ENCODE measurements at regions not wholly inside any gene's neighbourhood (a gene's known extent, or its start where the extent isn't known, plus 50 kb on each side); places are given as distances from the start of the nearest gene placed in this dataset.
"Not testable (repeated sequence)": the region's sequence is repeated elsewhere in the genome, so short reads cannot be mapped to it uniquely, and the experiment has no call there.

DNA sequence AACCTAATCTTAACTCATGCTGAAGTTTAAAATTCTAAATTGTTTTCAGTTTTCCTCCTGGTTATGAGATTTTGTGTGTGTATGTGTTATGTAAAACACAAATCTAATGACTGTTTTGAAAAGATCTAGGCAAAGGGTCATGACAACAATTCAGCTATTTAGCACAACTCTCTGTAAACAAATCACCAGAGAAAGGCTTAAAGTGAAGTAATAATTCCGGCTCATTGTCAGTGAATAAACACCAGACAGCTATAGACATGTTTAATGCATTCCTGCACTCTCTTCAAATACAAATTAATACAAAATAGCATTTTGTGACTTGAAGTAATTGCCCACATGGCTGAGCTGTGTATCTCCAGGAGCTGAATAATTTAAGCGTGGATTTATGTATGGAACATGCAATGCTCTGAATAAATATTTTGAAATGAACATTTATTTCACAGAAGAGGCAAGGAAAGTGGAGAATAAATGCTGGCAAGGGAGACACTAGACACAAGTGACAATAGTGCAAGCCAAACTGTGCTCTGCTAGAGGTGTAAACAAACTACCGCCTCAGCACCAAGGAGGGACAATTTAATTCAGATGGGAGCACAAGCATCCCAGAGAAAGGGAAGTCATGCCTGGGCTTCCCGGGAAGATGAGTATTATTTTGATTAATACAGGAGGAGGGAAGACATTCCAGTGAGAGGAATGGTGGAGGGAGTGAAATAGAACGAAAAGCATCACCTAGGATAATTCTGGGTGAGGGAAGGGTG is 133.6 kb upstream of the XPO1 start:
- DNase-seq = no peak

DNA sequence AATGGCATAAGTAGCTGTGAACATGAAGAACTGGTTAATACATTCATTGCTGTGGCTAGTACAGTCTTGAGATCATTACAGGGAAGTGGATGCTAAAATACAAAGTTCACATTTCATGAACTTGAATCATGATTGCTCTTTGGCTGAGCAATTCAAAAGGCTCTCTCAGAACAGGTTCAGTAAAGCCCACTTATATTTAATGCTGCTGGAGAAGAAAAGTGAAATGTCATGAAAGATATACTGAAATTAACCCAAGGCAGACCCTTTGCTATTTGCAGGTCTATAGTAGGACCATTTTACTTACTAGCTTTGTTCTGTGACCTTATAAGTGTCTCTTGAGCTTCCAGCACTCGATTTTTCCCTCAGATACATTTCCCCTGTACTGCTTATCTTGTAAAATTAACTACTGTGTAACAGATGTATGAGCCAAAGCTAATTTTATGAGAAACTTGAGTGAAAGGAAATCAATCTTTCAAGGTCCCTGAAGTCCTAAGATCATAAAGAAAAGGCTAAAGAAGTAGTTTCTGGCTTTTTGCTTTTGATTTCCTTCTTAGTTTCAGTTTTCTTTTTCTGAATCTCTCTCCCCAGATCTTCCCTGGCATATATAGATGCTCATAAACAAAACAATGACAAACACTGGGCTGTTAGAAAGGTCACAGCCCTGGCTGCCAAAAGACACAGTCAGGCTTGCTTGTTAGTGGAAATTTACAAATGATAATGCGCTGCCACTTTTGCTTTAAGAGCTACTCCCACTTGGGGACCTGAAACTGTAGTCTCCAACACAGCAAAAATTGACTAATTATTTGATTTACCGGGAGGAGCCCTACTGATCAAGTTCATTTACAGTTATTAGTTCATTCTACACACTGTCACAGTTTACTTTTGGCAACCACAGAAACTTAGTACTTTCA is 132.7 kb upstream of the XPO1 start:
- no peak for DNase-seq

DNA sequence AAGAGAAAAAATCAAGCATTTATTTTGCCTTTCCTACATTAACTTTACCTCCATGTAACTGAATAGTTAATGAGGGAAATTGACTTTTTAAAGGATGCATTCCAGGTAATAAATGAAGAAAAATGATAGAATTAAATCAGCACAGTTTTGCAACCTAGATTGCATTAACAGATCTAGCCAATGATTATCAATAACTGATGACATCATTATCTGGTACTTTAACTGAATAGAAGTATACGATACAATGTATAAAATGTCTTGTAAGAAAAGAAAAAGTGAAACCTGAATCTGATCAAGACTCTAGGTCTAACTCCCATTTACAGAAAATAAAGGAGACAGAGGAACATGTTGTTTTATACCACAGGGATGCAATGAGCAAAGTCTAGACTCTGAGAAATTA is 126.0 kb upstream of the XPO1 start:
- DNase-seq = no peak

DNA sequence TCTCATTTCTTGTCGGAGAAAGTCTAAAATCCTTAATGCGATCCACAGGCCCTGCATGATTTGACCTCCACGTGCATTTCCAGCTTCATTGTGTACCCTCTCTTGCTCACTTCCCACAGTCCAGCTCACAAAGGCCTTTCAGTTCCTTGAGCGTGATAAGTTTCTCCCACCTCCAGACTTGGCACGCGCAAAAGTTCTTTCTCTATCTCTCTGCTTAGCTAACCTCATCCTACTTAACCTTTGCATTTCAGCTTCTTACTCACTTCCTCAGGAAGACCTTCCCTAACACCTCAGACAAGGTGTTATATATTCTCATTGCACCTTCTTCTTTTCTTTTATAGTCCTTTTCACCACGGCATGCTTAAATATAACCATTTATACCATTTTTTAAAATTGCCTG is 124.8 kb upstream of the XPO1 start:
- no peak for DNase-seq

DNA sequence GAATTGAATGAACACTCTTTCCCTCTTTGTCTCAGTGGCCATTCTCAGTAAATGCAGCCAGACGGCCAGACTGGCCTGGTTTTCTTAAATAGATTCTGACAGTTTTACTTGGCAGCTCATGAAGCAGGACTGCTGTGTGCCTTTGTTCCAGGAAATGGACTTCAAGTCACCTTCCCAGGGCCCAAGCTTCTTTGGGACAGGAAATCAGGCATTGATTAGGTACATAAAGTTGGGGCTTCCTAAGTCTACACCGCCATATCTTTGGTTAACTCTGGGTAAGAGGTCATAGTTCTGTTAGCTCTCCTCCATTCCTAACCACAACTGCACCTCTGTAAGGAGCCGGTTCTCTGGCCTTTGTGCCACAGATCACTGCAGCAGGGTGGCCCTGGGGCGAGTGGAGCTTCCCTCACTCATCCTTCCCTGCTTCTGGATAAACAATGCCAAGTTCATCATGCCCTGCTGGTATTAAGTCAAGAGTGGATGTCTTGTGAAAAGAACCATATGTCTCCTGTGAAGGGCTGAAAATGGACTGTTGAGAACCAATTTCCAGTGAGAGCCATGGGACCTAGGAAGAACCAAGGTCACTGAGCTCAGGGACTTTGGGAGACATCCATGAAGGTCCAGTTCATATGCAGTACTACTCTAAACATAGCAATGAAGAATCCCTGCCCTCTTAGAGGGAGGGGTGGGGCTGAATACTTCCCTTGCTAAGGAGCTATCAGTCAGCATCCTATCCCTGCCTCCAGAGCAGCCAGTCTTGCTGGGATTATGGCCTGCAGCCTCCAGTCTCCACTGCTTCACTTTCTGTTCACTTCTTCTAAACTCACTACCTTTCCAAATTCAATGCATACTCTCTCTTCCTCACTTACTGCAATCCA is 122.6 kb upstream of the XPO1 start:
- no peak for DNase-seq

DNA sequence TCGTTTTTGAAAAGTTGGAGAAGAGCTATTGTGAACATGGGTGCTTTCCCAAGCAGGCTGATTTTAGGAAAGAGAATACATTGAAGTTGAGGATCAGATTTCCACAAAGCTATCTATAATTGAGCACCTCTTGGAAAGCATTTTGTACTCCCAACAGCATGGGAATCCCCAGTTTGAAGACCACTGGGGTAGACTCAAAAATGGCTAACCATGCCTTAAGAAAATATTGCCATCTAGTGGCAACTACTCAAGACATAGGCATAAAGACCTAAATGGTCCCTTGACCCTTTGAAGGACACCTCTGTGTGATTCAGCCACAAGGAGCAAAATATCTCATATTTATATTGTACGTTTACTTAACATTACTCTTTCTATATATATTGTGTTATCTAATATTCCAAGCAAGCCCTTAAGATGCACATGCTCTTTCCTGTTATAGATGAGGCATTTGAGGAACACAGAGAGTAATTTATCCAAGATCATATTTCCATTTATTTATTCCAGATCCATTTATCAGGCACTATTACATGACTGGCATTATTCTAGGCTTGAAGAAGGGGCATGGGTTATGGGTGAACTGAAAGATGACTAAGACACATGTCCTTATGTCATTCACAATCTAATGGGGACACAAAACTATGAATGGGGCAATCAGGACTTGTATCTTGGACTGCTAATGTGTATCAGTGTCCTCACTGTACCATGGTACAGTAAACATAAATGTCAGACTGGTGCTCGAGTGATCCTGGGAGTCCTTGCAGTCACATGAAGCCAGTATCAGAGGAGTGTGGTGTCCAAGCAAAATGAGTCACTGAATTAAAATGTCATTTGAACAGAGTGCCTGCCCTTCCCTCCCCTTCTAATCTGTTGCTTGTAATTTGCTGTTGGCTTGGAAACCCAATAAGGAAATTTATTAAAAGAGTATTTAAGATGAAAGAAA is 121.0 kb upstream of the XPO1 start:
- DNase-seq = no peak

DNA sequence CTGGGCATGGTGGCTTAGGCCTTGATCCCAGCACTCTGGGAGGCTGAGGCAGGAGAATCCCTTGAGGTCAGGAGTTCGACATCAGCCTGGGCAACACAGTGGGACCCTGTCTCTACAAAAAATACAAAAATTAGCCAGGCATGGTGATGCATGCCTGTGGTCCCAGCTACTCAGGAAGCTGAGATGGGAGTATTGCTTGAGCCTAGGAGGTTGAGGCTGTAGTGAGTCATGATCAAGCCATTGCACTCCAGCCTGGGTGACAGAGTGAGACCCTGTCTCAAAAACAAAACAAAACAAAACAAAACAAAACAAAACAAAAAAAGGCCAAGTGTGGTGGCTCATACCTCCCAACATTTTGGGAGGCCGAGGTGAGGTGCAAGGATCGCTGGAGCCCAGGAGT is 111.8 kb upstream of the XPO1 start:
- not testable (repeated sequence) for DNase-seq

DNA sequence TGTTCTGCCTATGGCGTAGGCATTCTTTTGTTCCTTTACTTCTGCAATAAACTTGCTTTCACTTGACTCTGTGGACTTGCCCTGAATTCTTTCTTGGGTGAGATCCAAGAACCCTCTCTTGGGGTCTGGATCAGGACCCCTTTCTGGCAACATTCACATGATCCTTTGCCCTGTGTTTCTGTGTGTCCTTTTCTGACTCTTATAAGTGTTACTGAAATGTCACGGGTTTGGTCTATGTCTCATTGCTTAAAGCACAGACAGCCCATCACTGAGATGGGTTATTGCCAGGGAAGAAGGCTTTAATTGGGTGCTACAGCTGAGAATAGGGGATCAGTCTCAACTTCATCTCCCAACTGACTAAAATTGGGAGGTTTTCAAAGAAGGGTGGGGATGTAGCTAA is 110.9 kb upstream of the XPO1 start:
- DNase-seq = no peak

DNA sequence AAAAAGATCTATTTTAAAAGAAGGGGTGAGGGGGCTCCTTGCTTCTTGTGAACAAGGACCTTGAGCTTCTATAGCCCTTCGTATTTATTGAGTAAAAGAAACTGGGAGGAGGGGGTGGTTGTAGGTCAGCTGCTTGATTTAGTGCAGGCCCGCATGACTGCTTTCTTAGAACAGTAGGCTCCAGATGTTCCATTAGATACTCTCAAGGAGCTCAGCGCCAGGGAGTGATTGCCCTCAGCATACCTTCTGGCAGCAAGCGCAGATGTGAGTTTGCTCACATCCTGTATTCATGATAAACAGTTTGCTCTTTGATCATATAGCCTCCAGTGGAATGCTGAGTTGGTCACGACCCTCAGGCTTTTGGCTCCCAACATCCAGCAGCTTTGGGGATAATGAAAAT is 108.9 kb upstream of the XPO1 start:
- DNase-seq = no peak

DNA sequence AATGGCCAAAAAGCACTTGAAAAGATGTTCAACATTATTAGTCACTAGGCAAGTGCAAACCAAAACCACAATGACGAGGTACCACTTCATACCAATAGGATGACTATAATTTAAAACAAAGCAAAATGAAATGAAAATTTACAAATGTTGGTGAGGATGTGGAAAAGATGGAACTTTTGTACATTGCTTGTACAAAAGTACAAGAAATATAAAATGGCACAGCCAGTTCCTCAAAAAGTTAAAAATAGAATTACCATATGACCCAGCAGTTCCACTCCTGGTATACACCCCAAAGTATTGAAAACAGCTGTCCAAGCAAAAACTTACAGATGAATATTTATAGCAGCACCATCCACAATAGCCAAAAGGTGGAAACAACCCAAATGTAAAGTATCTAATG is 107.8 kb upstream of the XPO1 start:
- DNase-seq = no peak

DNA sequence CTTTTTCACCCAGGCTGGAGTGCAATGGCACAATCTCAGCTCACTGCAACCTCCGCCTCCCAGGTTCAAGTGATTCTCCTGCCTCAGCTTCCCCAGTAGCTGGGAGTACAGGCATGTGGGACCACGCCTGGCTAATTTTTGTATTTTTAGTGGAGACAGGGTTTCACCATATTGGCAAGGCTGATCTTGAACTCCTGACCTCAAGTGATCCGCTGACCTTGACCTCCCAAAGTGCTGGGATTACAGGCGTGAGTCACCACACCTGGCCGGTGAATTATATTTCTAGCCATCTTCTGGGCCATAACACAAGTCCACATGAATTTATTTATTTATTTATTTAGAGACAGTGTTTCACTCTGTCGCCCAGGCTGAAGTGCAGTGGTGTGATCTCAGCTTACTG is 105.0 kb upstream of the XPO1 start:
- DNase-seq = not testable (repeated sequence)

DNA sequence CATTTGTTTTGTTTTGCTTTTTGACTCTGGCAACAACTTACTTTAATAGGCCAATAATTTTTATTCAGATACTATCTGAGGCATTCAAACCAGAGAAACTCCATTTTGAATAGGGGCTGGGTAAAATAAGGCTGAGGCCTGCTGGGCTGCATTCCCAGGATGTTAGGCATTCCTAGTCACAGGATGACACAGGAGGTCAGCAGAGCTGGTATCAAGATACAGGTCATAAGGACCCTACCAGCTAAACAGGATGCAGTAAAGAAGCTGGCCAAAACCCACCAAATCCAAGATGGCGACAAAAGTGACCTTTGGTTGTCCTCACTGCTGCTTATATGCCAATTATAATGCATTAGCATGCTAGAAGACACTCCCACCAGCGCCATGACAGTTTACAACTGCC is 102.2 kb upstream of the XPO1 start:
- DNase-seq = no peak

DNA sequence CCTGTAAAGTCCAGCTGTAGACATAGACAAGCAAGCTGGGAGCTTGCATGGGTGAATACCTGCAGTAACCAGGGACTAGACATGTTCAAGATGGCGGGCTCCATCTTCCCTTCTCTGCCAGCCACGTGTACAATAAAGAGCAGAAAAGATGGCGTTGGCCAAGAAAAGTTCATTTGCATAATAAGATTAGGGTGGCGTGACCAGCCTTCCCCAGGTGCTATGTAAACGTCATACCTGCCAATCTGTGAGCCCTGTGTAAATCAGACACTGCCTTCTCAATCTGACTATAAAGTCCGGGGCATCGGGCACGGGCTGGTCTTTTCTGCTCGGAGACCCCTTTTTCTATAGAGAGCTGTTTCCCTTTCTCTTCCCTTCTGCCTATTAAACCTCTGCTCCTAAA is 101.6 kb upstream of the XPO1 start:
- DNase-seq = no peak

DNA sequence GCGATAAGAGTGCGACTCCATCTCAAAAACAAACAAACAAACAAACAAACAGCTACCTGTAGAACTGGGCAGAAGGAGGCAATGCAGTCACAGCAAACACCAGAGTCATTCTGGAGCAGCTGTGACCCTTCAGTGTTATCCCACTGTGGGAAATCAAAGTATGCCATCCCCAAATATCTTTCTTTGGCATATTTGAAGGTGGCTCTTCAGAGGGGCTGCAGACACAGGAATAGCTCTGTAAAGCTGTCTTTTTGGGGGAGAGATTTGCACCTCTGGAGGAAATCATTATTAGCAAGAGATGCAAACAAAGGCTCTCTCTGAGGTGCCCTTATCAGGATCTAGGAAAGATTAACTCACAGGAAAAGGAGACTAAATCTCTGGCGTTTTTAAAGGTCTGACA is 98.5 kb upstream of the XPO1 start:
- no peak for DNase-seq

DNA sequence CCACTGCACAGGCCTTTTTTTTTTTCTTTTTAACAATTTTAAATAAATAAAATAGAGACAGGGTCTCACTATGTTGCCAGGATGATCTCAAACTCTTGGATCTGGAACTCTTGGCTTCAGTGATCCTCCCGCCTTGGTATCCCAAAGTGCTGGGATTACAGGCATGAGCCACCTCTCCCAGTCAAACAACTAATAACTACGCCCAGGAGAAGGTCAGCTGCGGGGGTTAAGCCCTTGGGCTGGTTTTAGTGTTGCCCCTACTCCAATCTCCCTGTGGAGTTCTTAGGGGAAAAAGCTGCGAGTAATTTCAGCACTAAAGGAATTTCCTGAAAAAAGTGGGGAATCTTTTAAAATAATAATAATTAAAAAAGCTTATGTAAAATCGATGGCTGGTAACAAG is 96.4 kb upstream of the XPO1 start:
- no peak for DNase-seq

DNA sequence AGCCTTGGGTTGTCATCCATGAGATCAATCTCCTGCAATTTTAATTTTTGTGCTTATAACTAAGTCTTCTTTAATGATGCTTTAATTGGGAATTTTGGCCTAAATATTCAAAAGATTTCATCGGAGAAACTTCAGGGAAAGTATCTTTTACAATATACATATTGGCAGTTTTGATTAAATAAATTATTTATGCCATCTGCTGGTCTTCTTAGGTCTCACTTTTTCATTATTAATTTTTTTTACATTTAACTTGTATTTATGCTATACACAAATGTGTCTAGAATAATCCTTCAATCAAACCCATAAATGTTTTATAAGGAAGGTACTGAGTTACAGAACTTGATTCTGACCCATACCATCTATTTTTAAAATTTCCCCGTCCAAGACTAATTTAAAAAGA is 95.1 kb upstream of the XPO1 start:
- DNase-seq = no peak

DNA sequence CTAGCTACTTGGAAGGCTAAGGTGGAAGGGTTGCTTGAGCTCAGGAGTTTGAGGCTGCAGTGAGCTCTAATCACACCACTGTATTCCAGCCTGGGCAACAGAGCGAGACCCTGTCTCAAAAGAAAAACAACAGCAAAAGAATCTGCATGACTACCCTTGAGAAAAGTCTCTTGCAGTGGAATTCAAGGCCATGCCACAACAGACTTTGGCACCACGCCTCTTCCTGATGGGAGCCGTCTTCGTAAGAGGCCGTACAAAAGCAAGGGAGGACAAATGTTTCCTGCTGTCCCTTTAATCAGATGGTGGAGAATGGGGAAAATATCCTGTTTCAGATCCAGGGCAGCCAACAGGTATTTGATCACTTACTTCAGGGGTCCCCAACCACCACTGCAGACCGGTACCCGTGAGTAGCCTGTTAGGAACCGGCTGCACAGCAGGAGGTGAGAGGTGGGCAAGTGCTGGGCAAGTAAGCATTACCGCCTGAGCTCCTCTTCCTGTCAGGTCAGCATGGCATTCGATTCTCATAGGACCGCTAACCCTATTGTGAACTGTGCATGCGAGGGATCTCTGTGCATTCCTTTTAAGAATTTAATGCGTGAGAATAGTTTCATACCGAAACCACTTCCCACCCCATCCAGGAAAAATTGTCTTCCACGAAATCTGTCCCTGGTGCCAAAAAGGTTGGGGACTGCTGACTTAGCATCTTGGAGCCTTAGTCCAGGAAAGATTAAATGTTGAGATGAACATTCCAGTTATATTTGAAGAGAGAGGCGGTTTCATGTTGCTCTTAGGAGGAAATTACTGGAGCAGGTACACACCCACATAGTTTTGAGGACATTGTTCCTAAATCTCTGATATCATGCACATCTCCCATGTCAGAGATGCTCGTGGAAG is 94.4 kb upstream of the XPO1 start:
- DNase-seq = no peak

DNA sequence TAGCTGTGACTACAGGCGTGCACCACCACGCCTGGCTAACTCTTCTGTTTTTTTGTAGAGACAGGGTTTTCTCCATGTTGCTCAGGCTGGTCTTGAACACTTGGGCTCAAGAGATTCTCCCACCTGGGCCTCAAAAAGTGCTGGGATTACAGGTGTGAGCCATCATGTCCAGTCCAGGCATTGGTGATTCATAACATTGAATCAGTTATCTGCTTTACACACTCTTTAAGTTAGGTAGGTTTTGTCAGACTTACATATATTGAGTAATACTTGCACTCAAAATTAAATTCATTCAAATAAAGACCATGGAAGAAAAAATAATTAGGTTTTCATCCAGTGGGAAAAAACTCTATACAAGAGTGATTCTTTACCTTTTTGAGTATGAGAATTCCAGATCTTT is 93.2 kb upstream of the XPO1 start:
- no peak for DNase-seq

DNA sequence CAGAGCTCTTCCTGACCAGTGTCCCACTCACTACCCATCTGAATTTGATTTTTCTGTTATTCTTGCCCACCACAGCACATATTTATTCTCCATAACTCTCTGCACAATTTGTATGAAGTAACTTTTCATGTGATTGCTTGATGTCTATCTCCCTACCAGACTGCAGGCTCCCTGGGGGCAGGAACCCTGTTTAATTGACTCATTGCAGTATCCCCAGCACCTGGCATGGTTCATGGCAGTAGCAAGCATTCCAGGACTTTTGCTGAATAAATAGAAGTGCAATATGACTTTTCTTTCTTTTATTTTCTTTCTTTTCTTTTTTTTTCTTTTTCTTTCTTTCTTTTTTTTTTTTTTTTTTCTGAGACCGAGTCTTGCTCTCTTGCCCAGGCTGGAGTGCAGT is 88.7 kb upstream of the XPO1 start:
- no peak for DNase-seq

DNA sequence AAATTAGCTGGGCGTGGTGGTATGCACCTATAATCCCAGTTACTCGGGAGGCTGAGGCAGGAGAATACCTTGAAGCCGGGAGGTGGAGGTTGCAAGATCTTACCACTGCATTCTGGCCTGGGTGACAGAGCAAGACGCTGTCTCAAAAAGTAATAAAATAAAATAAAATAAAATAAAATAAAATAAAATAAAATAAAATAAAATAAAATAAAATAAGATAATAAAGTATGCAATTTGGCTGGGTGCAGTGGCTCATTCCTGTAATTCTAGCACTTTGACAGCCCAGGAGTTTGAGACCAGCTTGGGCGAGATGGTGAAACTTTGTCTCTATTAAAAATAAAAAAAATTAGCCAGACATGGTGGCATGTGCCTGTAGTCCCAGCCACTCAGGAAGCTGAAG is 85.6 kb upstream of the XPO1 start:
- no peak for DNase-seq
